ENCODE measurements at regions not wholly inside any gene's neighbourhood (a gene's known extent, or its start where the extent isn't known, plus 50 kb on each side); places are given as distances from the start of the nearest gene placed in this dataset.

GRCh38 chr2:235405612-235406361, 88.1 kb upstream of the AGAP1 start:
- Histone ChIP-seq H3K27me3 (ENCODE audit: insufficient read depth, low read depth, severe bottlenecking) (no peaks in the 10 kb centered on the region), H3K9me3 (ENCODE audit: severe bottlenecking) (no peaks in the 10 kb centered on the region), H3K36me3 (no peaks in the 10 kb centered on the region), H3K27ac (no peak overlapping the region), H3K4me3 (ENCODE audit: low read depth, low read length) (no peak overlapping the region)
- DNase-seq = no peak
- no peak for TF ChIP-seq CTCF (IDR thresholded peaks at IDR 0.05; ENCODE audit: low read depth, low read length)

- H3K9me3 ChIP-seq (ENCODE audit: severe bottlenecking) = no peaks in the 10 kb centered on the region
- no peak for DNase-seq
- TF ChIP-seq CTCF (IDR thresholded peaks at IDR 0.05; ENCODE audit: low read depth, low read length) = no peak
- no peak overlapping the region for H3K27ac ChIP-seq
- no peak overlapping the region for H3K4me3 ChIP-seq (ENCODE audit: low read depth, low read length)
- H3K36me3 ChIP-seq = no peaks in the 10 kb centered on the region
- no peaks in the 10 kb centered on the region for H3K27me3 ChIP-seq (ENCODE audit: insufficient read depth, low read depth, severe bottlenecking)
Observed at GRCh38 chr2:235406430-235406829, 87.4 kb upstream of the AGAP1 start.

- Histone ChIP-seq H3K36me3 (no peaks in the 10 kb centered on the region), H3K4me3 (ENCODE audit: low read depth, low read length) (no peak overlapping the region), H3K27me3 (ENCODE audit: insufficient read depth, low read depth, severe bottlenecking) (no peaks in the 10 kb centered on the region), H3K27ac (no peak overlapping the region), H3K9me3 (ENCODE audit: severe bottlenecking) (no peaks in the 10 kb centered on the region)
- DNase-seq = no peak
- TF ChIP-seq CTCF (IDR thresholded peaks at IDR 0.05; ENCODE audit: low read depth, low read length) = no peak
Observed at GRCh38 chr2:235411905-235412485, 81.8 kb upstream of the AGAP1 start.

GRCh38 chr2:235413064-235413463, 80.8 kb upstream of the AGAP1 start:
- H3K27ac ChIP-seq = no peak overlapping the region
- H3K9me3 ChIP-seq (ENCODE audit: severe bottlenecking) = no peaks in the 10 kb centered on the region
- no peak overlapping the region for H3K4me3 ChIP-seq (ENCODE audit: low read depth, low read length)
- TF ChIP-seq CTCF (IDR thresholded peaks at IDR 0.05; ENCODE audit: low read depth, low read length) = no peak
- H3K27me3 ChIP-seq (ENCODE audit: insufficient read depth, low read depth, severe bottlenecking) = no peaks in the 10 kb centered on the region
- DNase-seq = no peak
- H3K36me3 ChIP-seq = no peaks in the 10 kb centered on the region

- Histone ChIP-seq H3K27me3 (ENCODE audit: insufficient read depth, low read depth, severe bottlenecking) (no peaks in the 10 kb centered on the region), H3K4me3 (ENCODE audit: low read depth, low read length) (no peak overlapping the region), H3K27ac (no peak overlapping the region), H3K9me3 (ENCODE audit: severe bottlenecking) (no peaks in the 10 kb centered on the region), H3K36me3 (no peaks in the 10 kb centered on the region)
- no peak for DNase-seq
- TF ChIP-seq CTCF (IDR thresholded peaks at IDR 0.05; ENCODE audit: low read depth, low read length) = no peak
Observed at GRCh38 chr2:235414422-235414821, 79.4 kb upstream of the AGAP1 start.

All from WERI-Rb-1 (cell line).